HG03558 (cell line): ENCODE measurements at regions not wholly inside any gene's neighbourhood (a gene's known extent, or its start where the extent isn't known, plus 50 kb on each side); places are given as distances from the start of the nearest gene placed in this dataset.

ENCODE experiments used
- ATAC-seq: cut with Tn5 transposase; IDR thresholded peaks from one replicate; pipeline ENCODE4 v1.9.1; 2021; ENCODE audit warnings: moderate number of reproducible peaks; ENCODE audit not compliant: unreplicated experiment; ENCODE audit errors: extremely low read depth

DNA sequence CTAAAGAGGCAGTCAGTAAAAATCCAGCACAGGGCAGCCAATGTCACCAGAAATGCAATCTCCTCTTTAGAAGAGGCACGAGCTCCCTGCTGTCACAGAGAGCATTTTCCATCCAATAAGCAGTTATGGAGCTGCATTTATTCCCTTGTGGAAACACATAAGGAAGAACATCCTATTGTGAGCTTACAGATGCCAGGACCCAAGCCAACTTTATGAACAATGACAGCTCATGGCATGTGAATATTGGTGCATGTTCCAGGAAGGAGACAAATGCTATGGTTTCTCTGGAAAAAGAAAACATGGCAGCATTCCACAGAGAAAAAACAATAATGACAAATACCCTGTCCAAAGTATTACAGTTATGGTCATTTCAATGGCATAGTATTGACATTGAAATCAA is 955.6 kb downstream of the UQCRFS1 start:
- ATAC-seq, result no peak

- no peak for ATAC-seq
These were observed 965.7 kb downstream of the UQCRFS1 start for GRCh38 chr19:28247243-28247642.

GRCh38 chr19:28245937-28246336 is 967.0 kb downstream of the UQCRFS1 start:
- no peak for ATAC-seq

DNA sequence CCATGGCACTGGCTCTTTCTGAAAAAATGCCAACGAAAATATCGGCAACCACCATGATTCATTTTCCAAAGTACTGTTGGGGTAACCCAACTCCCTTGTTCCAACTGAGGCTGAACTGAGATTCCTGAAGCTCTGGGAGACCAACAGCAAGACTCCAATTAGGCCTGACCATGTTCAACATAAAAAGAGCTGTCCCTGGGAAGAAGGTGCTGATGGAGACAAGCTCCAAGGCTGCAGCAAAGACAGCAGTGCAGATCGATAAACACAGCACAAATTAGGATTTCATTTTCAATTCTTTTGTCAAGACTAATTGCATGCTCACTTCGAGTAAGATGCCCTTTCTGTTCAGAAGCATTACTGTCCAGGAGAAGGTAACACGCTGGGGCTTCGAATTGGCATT is 968.0 kb downstream of the UQCRFS1 start:
- ATAC-seq, result no peak

DNA sequence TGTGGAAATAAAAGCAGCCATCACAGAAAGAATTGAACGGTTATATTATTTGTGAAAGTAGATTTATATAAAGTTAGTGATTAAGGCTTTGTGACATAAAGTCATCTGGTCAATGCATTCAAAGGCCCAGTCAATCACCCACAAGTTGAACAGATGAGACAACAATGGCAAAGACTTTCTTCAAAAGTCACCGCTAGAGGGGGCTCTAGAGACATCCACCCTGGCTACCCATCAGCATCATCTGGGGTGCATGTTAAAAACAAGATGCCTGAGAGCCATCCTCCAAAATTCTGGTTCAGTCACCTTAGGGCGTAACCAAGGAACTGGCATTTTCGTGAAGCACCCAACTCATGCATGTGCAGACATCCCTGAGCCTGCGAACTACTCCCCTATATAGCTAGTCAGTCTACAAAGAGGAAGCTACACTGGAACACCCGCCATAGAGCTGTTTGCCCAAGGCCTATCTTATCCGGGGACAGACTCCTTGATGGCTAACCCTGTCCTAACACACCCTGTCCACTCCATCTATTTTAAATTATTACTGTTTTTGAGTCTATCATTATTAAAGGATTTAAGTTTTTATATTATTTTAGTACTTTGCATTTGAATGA is 970.5 kb downstream of the UQCRFS1 start:
- no peak for ATAC-seq

GRCh38 chr19:28239270-28239669 is 973.7 kb downstream of the UQCRFS1 start:
- ATAC-seq, result no peak

- no peak for ATAC-seq
These were observed 974.6 kb downstream of the UQCRFS1 start for GRCh38 chr19:28238270-28238820.

DNA sequence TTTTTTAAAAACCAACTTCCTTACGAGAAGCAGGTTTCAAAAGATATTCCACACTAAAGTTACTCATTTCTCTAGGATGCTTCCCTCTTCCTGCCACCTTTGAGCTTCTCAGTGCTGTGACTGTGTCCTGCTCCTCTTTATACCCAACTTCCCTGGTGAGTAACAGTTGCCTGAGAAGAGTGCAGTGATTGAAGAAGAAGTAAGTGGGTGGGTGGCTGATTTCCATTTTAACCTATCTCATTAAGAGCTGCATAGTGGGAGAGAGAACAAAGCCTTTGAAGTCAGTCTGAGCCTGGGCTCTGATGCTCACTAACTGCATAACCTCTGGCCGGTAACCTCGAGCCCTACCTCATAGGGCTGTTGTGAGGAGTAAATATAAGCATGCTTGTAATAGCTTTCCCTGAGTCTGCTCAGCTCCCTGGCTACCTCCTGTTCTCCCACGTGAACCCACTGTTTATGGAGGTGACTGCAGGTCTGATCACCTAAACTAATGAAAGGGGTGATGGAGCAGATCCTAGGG is 977.3 kb downstream of the UQCRFS1 start:
- ATAC-seq, result no peak

GRCh38 chr19:28234637-28235036 is 978.3 kb downstream of the UQCRFS1 start:
- no peak for ATAC-seq

GRCh38 chr19:28228854-28229253 is 984.1 kb downstream of the UQCRFS1 start:
- ATAC-seq, result no peak

DNA sequence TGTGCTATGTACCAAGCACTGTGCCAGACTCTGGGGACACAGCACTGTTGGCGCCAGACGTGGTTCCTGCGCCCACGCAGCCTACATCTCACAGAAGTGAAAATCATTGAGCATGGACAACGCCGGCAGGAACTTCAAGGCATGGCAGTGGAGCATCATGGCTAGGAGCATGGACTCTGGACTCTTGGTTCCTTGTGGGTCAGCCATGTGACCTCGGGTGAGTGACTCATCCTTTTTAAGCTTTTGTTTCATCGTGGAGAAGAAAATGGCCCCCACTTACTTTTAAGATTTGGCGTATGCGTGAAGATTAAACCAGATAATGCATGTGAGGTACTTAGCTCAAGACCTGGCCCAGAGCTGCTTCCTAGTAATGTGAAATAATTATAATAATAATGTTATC is 988.5 kb downstream of the UQCRFS1 start:
- ATAC-seq, result no peak

DNA sequence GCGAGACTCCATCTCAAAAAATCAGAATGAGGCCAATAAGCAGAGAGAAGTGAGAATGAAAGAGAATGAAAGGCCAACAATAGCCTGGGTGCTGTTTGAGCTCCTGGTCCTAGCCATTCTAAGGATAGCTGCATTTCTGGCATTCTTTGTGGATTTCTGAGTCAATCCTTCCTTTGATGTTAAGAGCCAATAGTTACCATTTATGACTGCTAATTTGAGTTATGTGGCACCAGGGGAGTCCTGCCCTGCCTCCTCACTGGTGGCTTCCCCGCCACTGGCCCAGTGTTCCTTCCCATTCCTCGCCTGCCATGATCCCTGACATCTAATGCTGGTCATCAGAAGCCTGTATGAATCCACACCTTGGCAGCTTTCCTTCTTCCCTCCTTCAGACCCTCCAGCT is 991.2 kb downstream of the UQCRFS1 start:
- ATAC-seq, result no peak

- ATAC-seq, result no peak
These were observed 994.2 kb downstream of the UQCRFS1 start for GRCh38 chr19:28218728-28219127.

DNA sequence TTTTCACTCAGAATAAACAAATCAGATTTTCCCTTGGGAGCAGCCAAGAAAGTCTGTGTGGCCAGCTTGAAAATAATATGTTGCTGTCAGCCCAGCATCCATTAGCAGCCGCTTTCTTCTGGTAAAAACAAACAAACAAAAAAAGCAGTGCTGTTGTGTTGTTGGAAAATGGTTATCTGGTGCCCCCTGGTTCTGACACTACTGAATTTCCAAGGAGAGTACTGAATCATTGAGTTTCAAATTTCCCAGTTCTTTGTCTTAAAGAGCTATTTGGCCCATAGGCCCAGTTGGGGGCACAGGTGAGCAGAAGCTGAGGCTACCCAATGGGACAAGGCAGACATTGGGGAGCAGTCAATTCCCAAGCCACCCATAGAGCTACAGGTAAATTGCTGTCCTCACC is 995.9 kb downstream of the UQCRFS1 start:
- no peak for ATAC-seq

DNA sequence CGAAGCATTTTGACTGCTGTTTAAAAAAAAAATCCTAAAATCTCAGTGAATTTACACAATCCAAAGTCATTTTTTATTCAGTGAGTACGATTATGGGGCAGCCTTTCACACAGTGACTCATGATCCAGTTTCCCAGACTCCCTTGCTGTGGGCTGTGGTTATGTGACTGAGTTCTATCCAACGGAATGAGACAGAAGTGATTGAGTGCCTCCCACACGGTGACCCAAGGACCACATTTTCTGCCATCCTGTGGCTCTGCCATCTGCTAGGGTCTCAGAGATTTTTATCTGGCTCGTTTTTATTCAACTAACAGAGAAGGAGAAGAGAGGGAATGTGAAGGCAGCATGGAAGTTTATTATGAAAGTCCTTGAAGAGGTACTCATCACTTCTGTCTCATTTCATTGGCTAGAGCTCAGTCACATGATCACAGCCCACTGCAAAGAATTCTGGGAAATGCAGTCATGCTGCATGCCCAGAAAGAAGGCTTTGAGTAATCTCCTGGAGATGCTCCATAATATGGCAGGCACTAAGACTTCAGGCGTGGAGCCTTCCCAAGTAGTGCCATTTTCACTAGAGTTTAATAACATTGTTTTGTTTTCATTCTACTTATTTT is 999.4 kb downstream of the UQCRFS1 start:
- ATAC-seq, result no peak

DNA sequence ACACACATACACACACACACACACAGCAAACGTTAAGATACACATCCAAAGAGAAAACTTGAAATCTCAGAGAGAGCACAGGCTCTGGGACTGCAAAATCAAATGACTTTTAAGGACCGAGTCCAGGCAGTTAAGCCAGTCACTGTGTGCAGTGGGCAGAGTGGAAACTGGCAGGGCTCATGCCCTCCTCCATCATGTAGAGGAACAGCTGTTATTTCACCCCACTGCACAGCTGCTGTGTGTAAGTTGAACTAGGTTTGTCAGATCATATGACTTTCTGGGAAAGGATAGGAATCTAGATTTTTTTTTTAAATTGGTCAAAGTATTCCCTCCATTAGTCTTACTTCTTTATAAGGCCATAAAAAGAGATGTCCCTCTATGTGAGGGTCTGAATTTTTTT is 1002.1 kb downstream of the UQCRFS1 start:
- ATAC-seq, result no peak

DNA sequence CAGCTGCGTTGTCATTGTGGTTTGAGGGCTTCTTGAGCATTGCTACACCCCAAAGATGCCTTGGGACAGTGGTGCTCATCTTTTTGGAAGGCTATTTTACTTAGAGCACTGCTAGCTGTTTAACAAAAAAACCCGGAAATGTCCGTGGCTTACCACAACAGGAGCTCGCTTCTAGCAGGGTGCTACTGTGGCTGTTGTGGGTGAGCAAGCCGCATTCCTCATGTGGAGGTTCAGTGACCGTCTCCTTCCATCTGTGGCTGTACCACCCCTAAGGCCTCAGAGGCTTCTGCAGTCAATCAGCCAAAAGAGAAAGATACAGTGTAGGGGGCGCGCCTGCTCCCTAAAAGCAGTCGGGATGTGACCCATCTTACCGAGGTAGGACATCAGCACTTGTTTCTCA is 1004.2 kb downstream of the UQCRFS1 start:
- no peak for ATAC-seq

GRCh38 chr19:28207244-28207643 is 1005.7 kb downstream of the UQCRFS1 start:
- ATAC-seq, result no peak

- no peak for ATAC-seq
These were observed 1011.4 kb downstream of the UQCRFS1 start for GRCh38 chr19:28201462-28201943.

- ATAC-seq, result no peak
These were observed 1013.6 kb downstream of the UQCRFS1 start for GRCh38 chr19:28199323-28199722.

GRCh38 chr19:28196961-28197360 is 1016.0 kb downstream of the UQCRFS1 start:
- no peak for ATAC-seq

DNA sequence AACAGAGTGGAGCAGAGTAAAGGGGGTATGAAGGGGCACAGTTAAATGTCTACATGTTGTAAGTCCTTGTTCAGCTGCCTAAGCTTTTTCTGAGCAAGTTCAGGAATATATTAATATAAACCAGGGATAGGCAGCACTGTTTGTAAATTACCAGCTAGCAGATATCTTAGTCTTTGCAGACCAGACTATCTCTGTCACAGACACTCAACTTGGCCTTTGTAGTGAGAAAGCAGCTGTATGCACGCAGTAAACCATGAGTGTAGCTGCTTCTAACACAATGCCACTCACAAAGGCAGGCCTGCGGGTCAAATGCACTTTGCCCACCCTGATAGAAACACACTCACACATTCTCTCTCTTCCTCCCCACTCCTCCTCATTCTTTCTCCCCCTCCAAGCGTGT is 1016.9 kb downstream of the UQCRFS1 start:
- ATAC-seq, result no peak
